ENCODE measurements at regions not wholly inside any gene's neighbourhood (a gene's known extent, or its start where the extent isn't known, plus 50 kb on each side); places are given as distances from the start of the nearest gene placed in this dataset.

GRCh38 chr6:14380086-14380820 lies 262.7 kb downstream of the CD83 start:
- TF ChIP-seq, protein P1, sequence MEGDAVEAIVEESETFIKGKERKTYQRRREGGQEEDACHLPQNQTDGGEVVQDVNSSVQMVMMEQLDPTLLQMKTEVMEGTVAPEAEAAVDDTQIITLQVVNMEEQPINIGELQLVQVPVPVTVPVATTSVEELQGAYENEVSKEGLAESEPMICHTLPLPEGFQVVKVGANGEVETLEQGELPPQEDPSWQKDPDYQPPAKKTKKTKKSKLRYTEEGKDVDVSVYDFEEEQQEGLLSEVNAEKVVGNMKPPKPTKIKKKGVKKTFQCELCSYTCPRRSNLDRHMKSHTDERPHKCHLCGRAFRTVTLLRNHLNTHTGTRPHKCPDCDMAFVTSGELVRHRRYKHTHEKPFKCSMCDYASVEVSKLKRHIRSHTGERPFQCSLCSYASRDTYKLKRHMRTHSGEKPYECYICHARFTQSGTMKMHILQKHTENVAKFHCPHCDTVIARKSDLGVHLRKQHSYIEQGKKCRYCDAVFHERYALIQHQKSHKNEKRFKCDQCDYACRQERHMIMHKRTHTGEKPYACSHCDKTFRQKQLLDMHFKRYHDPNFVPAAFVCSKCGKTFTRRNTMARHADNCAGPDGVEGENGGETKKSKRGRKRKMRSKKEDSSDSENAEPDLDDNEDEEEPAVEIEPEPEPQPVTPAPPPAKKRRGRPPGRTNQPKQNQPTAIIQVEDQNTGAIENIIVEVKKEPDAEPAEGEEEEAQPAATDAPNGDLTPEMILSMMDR (IDR thresholded peaks at IDR 0.05): no peak
- no peak overlapping the region for H3K27ac ChIP-seq (ENCODE audit: low read length)
- ATAC-seq (no peak), DNase-seq (no peak)
- 56% methylated on average over 8 of the region's 10 CpGs for WGBS (ENCODE audit: insufficient coverage)
- Mint-ChIP-seq H3K4me3 (no peak overlapping the region), H3K36me3 (no peaks in the 10 kb centered on the region), H3K27ac (no peak overlapping the region), H3K27me3 (ENCODE audit: low read depth in 2 of 2) (peaks cover 6 to 35% of the 10 kb centered on the region in 2 donors), H3K9me3 (no peaks in the 10 kb centered on the region), H3K4me1 (peaks cover 26 to 28% of the 10 kb centered on the region in 2 donors)
- peaks cover 25% of the 10 kb centered on the region for H3K4me1 ChIP-seq (ENCODE audit: control insufficient read depth, insufficient read depth, low read length)
- intact Hi-C loops (cut with micrococcal nuclease): no loop called here
- H3K9me3 ChIP-seq (ENCODE audit: control insufficient read depth, insufficient read depth, low read length): no peaks in the 10 kb centered on the region
- H3K36me3 ChIP-seq (ENCODE audit: control insufficient read depth, insufficient read depth, low read length): no peaks in the 10 kb centered on the region
- no peaks in the 10 kb centered on the region for H3K27me3 ChIP-seq (ENCODE audit: control insufficient read depth, insufficient read depth, low read length)
- H3K4me3 ChIP-seq (ENCODE audit: low read length): no peak overlapping the region

- TF ChIP-seq, protein P1 (IDR thresholded peaks at IDR 0.05): no peak
- DNase-seq (no peak), ATAC-seq (no peak)
- Histone ChIP-seq H3K9me3 (ENCODE audit: control insufficient read depth, insufficient read depth, low read length) (no peaks in the 10 kb centered on the region), H3K27ac (ENCODE audit: low read length) (no peak overlapping the region), H3K27me3 (ENCODE audit: control insufficient read depth, insufficient read depth, low read length) (no peaks in the 10 kb centered on the region), H3K4me3 (ENCODE audit: low read length) (no peak overlapping the region), H3K36me3 (ENCODE audit: control insufficient read depth, insufficient read depth, low read length) (no peaks in the 10 kb centered on the region), H3K4me1 (ENCODE audit: control insufficient read depth, insufficient read depth, low read length) (peaks cover 25% of the 10 kb centered on the region)
- no peaks in the 10 kb centered on the region for H3K9me3 Mint-ChIP-seq
- 83% methylated on average over 10 of the region's 11 CpGs for WGBS (ENCODE audit: insufficient coverage)
- H3K27ac Mint-ChIP-seq: no peak overlapping the region
- H3K27me3 Mint-ChIP-seq (ENCODE audit: low read depth in 2 of 2): peaks cover 4 to 35% of the 10 kb centered on the region in 2 donors
- no peak overlapping the region for H3K4me3 Mint-ChIP-seq
- no peaks in the 10 kb centered on the region for H3K36me3 Mint-ChIP-seq
- intact Hi-C loops (cut with micrococcal nuclease): no loop called here
- H3K4me1 Mint-ChIP-seq: peaks cover 24 to 26% of the 10 kb centered on the region in 2 donors
These were observed 263.6 kb downstream of the CD83 start for GRCh38 chr6:14380901-14381828.

GRCh38 chr6:14381829-14382677 lies 264.5 kb downstream of the CD83 start:
- H3K27me3 Mint-ChIP-seq (ENCODE audit: low read depth in 2 of 2): peaks cover 4 to 35% of the 10 kb centered on the region in 2 donors
- H3K4me1 Mint-ChIP-seq: peaks cover 29 to 31% of the 10 kb centered on the region in 2 donors
- WGBS (ENCODE audit: insufficient coverage): 45% methylated on average over 9 of the region's 10 CpGs
- H3K36me3 ChIP-seq (ENCODE audit: control insufficient read depth, insufficient read depth, low read length): no peaks in the 10 kb centered on the region
- no peaks in the 10 kb centered on the region for H3K27me3 ChIP-seq (ENCODE audit: control insufficient read depth, insufficient read depth, low read length)
- no peaks in the 10 kb centered on the region for H3K9me3 ChIP-seq (ENCODE audit: control insufficient read depth, insufficient read depth, low read length)
- H3K27ac Mint-ChIP-seq: no peak overlapping the region
- H3K9me3 Mint-ChIP-seq: no peaks in the 10 kb centered on the region
- TF ChIP-seq, protein P1 (IDR thresholded peaks at IDR 0.05): no peak
- no peak overlapping the region for H3K4me3 Mint-ChIP-seq
- H3K27ac ChIP-seq (ENCODE audit: low read length): no peak overlapping the region
- DNase-seq (no peak), ATAC-seq (peak in 1 of 3 donors; percentile 54)
- peaks cover 23% of the 10 kb centered on the region for H3K4me1 ChIP-seq (ENCODE audit: control insufficient read depth, insufficient read depth, low read length)
- intact Hi-C loops (cut with micrococcal nuclease): no loop called here
- H3K4me3 ChIP-seq (ENCODE audit: low read length): no peak overlapping the region
- H3K36me3 Mint-ChIP-seq: no peaks in the 10 kb centered on the region
